Ureter (tissue), 1 donor: ENCODE measurements at regions not wholly inside any gene's neighbourhood (a gene's known extent, or its start where the extent isn't known, plus 50 kb on each side); places are given as distances from the start of the nearest gene placed in this dataset.

Source experiments
- DNase-seq: peaks from one replicate; pipeline ENCODE4 v3.0.0-alpha.2; 2020; ENCODE audit warnings: low spot score
- donor health status: DM: yes; HTN: yes; CAD: no.

DNA sequence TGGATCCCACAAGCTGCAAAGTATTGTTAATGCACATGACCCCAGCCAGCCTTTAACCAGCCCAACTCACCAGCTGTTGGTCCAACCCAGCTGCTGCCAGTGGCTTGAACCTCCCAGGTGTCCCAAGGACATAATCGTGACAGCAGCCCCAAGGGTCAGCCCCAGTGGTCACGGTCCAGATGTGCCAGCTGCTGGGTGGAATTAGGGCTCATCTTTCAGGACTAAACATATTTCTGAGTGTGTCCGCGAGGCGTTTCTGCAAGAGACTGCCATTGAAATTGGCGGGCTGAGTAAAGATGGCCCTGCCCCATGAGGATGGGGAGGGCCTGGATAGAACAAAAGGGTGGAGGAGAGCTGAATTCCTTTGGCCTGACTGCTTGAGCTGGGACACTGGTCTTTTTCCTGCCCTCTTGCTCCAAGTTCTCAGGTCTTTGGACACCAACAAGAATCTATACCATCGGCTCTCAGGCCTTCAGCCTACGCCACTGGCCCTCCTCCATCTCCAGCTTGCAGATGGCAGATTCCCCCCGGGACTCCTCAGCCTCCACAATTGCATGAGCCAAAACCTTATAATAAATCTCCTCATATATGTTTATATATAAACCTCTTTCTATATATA is 240.2 kb downstream of the MN1 start:
- DNase-seq: no peak

GRCh38 chr22:27564806-27565205 is 236.8 kb downstream of the MN1 start:
- no peak for DNase-seq

- no peak for DNase-seq
These were observed 235.0 kb downstream of the MN1 start for GRCh38 chr22:27566602-27567001.

- DNase-seq: no peak
These were observed 233.3 kb downstream of the MN1 start for GRCh38 chr22:27568265-27568664.

DNA sequence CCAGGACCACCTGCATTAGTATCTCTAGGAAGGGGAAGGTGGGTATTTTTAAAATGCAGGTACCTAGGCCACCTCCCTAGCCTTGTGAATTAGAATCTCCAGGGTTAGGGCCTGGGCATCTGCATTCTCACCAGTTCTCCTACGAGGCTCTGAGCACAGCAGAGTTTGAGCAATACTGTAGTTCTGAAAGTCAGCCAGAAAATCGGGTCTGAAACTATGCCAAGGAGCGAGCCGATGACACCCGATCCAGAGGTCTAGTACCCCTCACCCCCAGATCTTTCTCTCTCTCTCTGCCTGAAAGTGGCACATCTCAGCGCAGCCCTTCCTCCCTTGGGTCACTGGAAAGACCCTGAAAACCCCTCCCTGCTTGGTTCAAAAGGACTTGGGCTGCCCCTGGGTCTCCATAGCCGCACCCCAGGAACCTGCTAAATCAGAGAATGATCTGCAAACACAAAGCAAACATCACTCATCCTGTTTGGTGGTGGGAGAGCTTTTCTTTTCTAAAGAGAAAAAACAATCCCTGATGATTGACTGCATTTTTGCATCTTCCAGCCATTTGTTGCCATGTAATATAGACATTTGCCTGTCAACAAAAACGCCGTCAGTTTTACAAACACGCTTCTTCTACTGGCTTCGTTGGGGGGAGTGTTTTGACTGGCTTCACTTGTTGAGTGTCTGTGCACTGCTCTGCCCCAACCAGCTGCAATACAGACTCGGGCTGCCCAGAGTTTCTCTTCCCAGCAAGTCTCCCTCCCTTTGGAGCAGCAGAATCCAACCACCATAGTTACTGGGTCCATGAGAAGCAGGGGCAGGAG is 229.9 kb downstream of the MN1 start:
- DNase-seq: no peak

DNA sequence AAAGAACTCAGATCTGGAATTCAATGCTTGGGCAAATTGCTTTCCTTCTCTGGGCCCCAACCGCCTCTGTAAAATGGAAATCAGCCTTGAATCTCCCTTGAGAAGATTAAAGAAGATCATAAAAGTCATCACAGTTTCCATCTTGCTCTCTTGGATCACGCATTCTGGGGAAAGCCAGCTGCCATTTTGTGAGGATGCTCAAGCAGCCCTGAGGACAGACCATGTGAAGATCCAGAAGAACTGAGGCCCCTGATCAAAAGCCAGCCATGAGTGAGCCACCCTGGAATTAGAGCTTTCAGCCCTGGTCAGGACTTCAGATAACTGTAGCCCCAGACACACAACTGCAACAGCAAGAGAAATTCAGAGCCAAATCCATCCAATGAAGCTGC is 229.3 kb downstream of the MN1 start:
- DNase-seq: no peak

DNA sequence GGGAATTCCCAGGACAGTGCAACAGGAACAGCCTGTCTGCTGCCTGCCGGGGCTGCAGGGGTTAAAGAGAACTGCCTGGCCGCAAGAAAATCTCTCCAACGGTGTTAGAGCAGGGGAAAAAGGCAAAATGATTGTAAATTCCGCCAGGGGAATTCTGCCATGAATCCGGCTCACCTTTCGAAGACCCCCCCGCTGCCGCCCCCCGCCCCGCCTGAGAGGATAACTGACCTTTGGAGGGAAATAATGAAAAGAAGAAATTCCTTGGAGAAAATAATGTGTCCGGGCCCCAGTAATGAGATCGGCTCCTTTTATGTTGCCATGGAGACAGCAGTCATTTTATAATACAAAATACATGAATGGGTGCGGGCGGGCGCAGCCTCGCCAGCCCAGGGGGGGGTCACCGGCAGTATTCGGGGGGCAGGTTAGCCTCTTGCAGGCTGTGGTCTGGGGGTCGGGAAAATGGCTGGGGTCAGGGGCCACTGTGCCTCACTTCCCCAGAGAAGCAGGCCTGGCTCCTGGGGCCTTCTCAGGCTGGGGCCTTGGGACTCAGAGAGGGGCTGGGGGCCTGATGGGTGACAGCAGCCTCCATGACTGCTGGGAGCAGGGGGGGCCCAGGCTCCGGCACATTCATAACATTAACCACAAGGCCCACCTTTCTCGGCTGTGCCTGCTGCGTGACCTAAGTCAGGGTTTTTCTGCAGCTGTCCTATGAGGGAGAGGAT is 228.1 kb downstream of the MN1 start:
- no peak for DNase-seq

- DNase-seq: no peak
These were observed 227.6 kb downstream of the MN1 start for GRCh38 chr22:27574002-27574366.

DNA sequence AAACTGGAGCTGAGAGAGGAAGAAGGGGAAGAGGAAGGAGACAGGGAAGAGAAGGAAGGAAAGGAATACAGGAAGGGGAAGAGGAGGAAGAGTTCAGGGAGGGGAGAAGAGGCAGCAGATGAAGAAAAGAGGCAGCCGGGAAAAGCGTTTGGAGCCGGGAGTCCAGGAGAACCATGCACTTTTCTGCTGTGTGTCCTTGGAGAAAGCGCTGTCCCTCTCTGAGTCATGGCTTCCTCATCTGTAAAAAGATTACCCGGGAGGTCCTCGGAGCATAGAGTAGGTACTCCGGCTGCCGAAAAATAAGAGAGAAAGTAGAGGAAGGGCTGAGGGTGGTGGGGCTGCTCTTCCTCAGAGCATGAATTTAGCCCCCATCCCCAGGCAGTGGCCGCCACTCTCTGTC is 226.9 kb downstream of the MN1 start:
- no peak for DNase-seq

GRCh38 chr22:27575348-27575747 is 226.2 kb downstream of the MN1 start:
- no peak for DNase-seq

DNA sequence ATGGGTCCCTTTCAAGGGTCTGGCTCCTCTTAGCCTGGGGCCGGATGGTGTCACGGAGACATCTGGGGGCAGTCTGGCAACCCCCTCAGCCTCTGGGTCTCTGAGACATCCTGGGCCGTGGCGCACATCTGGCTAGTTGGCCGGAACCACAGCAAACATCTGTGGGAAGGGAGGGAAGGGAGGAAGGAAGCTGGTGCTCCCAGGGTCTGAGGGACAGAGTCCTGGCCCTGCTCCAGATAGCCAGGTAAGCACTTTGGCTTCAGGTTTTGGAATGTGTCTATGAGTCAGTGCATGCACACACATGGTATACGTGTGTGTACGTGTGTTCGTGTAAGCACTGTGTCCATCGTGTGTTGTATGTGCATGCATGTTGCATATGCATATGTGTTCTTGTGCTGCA is 225.1 kb downstream of the MN1 start:
- no peak for DNase-seq

- DNase-seq: no peak
These were observed 224.6 kb downstream of the MN1 start for GRCh38 chr22:27576815-27577573.

- DNase-seq: no peak
These were observed 224.0 kb downstream of the MN1 start for GRCh38 chr22:27577574-27577969.

- DNase-seq: no peak
These were observed 222.5 kb downstream of the MN1 start for GRCh38 chr22:27578937-27579617.

GRCh38 chr22:27580311-27580897 is 221.2 kb downstream of the MN1 start:
- DNase-seq: no peak

- no peak for DNase-seq
These were observed 220.3 kb downstream of the MN1 start for GRCh38 chr22:27581236-27581635.

GRCh38 chr22:27581688-27582087 is 219.9 kb downstream of the MN1 start:
- peak; percentile 81 for DNase-seq

DNA sequence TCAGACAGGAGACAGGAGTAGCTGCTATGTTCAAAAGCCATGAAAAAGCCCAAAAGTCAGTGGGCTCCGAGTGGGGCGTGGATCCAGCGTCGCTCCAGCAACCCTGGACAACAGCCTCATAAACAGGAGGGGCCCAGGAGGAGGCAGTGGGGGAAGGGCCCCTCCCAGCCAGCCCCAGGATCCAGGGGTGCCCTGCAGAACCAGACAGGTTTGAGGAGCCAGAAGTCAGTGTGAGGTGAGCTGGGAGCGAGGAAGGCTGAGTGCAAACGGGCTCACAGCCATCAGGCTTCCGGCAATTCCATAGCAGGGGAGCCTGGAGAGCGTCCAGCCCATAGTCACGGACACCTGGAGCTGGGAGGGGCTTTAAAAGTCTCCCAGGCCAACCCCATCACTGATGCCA is 217.7 kb downstream of the MN1 start:
- no peak for DNase-seq

GRCh38 chr22:27585141-27585540 is 216.4 kb downstream of the MN1 start:
- no peak for DNase-seq

DNA sequence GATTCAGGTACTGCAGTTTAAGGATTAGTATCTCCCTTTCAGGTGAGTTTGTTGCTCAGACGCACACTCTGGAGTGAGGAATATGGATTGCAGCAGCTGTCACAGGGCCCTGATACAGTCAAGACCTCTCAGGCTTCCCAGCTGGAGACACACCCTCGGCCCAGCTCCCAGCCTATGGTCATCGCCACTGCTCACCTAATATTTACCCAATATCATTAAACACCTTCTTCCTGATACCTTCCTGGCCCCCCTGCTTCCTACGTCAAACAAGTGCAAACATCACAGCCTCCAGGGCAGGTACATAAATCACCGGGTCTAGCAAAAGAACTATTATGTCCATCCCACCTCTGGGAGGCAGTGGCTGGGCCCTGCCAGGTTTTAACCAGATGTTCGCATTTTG is 213.3 kb downstream of the MN1 start:
- DNase-seq: no peak

- no peak for DNase-seq
These were observed 212.6 kb downstream of the MN1 start for GRCh38 chr22:27588915-27589314.
